Astrocyte (in vitro differentiated cells and primary cell): ENCODE measurements at regions not wholly inside any gene's neighbourhood (a gene's known extent, or its start where the extent isn't known, plus 50 kb on each side); places are given as distances from the start of the nearest gene placed in this dataset.

ENCODE experiments used
- DNase-seq: peaks from one replicate; pipeline ENCODE4 v3.0.0-alpha.2; 2010; ENCODE audit warnings: low read depth
- FAIRE-seq: peaks from 2 replicates; lab custom pipeline; 2011; peaks lifted over from hg19 to GRCh38; lab: Jason Lieb, UNC
- H2AFZ ChIP-seq: 2 replicates; pipeline ENCODE4 v1.6.0; 2012; ENCODE audit warnings: low read depth, low read length, inconsistent platforms
- H3K27ac ChIP-seq: 2 replicates; pipeline ENCODE4 v1.5.1; 2011; ENCODE audit warnings: low read depth, low read length, inconsistent platforms
- H3K27me3 ChIP-seq: 2 replicates; pipeline ENCODE4 v1.6.0; 2011; ENCODE audit warnings: low read length, inconsistent platforms; ENCODE audit not compliant: insufficient read depth
- H3K36me3 ChIP-seq: 2 replicates; pipeline ENCODE4 v1.5.1; 2011; ENCODE audit warnings: low read length, inconsistent platforms; ENCODE audit not compliant: insufficient read depth
- H3K4me1 ChIP-seq: 2 replicates; pipeline ENCODE4 v1.5.1; 2011; ENCODE audit warnings: low read length, inconsistent platforms; ENCODE audit not compliant: insufficient read depth
- H3K4me2 ChIP-seq: 2 replicates; pipeline ENCODE4 v1.6.0; 2012; ENCODE audit warnings: low read length, inconsistent platforms
- H3K4me3 ChIP-seq: 2 replicates; pipeline ENCODE4 v1.5.1; 2011; ENCODE audit warnings: low read depth, mild to moderate bottlenecking, low read length, inconsistent platforms; ENCODE audit not compliant: insufficient read depth
- H3K79me2 ChIP-seq: 2 replicates; pipeline ENCODE4 v1.6.0; 2012; ENCODE audit warnings: mild to moderate bottlenecking, low read length, inconsistent platforms; ENCODE audit not compliant: insufficient read depth
- H3K9ac ChIP-seq: 2 replicates; pipeline ENCODE4 v1.6.0; 2012; ENCODE audit warnings: mild to moderate bottlenecking, low read length, inconsistent platforms
- H3K9me3 ChIP-seq: 2 replicates; pipeline ENCODE4 v1.5.1; 2012; ENCODE audit warnings: low read depth, mild to moderate bottlenecking, low read length, inconsistent platforms; ENCODE audit not compliant: insufficient read depth
- H4K20me1 ChIP-seq: 2 replicates; pipeline ENCODE4 v1.6.0; 2012; ENCODE audit warnings: low read length, inconsistent platforms; ENCODE audit not compliant: insufficient read depth
- H3K27ac Mint-ChIP-seq: one replicate; pipeline ENCODE4 v1.8.0; 2021; ENCODE audit warnings: mild to moderate bottlenecking, mixed read lengths; ENCODE audit not compliant: unreplicated experiment
- H3K27me3 Mint-ChIP-seq: one replicate; pipeline ENCODE4 v1.8.0; 2021; ENCODE audit warnings: low read depth, mixed read lengths; ENCODE audit not compliant: unreplicated experiment
- H3K36me3 Mint-ChIP-seq: one replicate; pipeline ENCODE4 v1.8.0; 2021; ENCODE audit warnings: low read depth, mixed read lengths; ENCODE audit not compliant: unreplicated experiment
- H3K4me1 Mint-ChIP-seq: one replicate; pipeline ENCODE4 v1.8.0; 2021; ENCODE audit warnings: low read depth, mixed read lengths; ENCODE audit not compliant: unreplicated experiment
- H3K4me3 Mint-ChIP-seq: one replicate; pipeline ENCODE4 v1.8.0; 2021; ENCODE audit warnings: mild to moderate bottlenecking, moderate library complexity, mixed read lengths; ENCODE audit not compliant: unreplicated experiment
- H3K9me3 Mint-ChIP-seq: one replicate; pipeline ENCODE4 v1.8.0; 2021; ENCODE audit warnings: mild to moderate bottlenecking, mixed read lengths; ENCODE audit not compliant: unreplicated experiment
- EZH2 ChIP-seq: IDR thresholded peaks from 2 replicates; pipeline ENCODE4 v1.6.1; 2012; ENCODE audit warnings: mild to moderate bottlenecking, low read length, inconsistent platforms; ENCODE audit not compliant: insufficient read depth
- TF ChIP-seq, protein P1 (sequence below): IDR thresholded peaks from 2 replicates; pipeline ENCODE4 v1.5.1; 2011; ENCODE audit warnings: low read depth, mild to moderate bottlenecking, inconsistent platforms, low read length, moderate library complexity; ENCODE audit not compliant: insufficient read depth

DNA sequence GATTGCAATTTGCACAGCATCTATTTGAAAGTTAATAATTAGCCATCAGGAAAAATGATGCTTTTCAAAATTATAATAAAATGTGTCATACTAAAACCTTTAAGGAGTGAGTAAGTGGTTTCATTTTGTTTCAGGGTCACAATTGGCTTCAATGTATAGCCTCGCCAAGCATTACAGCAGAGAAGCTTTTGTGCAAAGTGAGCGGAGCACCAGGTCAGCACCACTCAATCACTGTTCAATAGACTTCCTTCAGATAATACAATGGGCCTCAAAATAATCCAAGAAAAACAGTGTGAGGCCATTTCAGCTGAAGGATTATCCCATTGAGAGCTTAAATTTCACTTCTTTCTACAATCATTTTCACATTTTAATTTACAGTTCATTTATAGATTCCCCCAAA lies 409.2 kb upstream of the SLIT2 start:
- Mint-ChIP-seq H3K4me3 (no peak overlapping the region), H3K9me3 (peaks cover 2% of the 10 kb centered on the region), H3K36me3 (no peaks in the 10 kb centered on the region), H3K4me1 (no peaks in the 10 kb centered on the region), H3K27ac (no peak overlapping the region), H3K27me3 (no peaks in the 10 kb centered on the region)
- Histone ChIP-seq H3K36me3 (no peaks in the 10 kb centered on the region), H3K79me2 (no peaks in the 10 kb centered on the region), H3K27ac (no peak overlapping the region), H4K20me1 (no peaks in the 10 kb centered on the region), H3K9me3 (no peaks in the 10 kb centered on the region), H3K4me3 (no peak overlapping the region), H3K27me3 (no peaks in the 10 kb centered on the region), H3K4me1 (no peaks in the 10 kb centered on the region), H3K4me2 (no peak overlapping the region), H3K9ac (no peak overlapping the region), H2AFZ (no peak overlapping the region)
- TF ChIP-seq EZH2 = no peak
- TF ChIP-seq, protein P1, sequence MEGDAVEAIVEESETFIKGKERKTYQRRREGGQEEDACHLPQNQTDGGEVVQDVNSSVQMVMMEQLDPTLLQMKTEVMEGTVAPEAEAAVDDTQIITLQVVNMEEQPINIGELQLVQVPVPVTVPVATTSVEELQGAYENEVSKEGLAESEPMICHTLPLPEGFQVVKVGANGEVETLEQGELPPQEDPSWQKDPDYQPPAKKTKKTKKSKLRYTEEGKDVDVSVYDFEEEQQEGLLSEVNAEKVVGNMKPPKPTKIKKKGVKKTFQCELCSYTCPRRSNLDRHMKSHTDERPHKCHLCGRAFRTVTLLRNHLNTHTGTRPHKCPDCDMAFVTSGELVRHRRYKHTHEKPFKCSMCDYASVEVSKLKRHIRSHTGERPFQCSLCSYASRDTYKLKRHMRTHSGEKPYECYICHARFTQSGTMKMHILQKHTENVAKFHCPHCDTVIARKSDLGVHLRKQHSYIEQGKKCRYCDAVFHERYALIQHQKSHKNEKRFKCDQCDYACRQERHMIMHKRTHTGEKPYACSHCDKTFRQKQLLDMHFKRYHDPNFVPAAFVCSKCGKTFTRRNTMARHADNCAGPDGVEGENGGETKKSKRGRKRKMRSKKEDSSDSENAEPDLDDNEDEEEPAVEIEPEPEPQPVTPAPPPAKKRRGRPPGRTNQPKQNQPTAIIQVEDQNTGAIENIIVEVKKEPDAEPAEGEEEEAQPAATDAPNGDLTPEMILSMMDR = no peak
- DNase-seq (no peak), FAIRE-seq (no peak)

DNA sequence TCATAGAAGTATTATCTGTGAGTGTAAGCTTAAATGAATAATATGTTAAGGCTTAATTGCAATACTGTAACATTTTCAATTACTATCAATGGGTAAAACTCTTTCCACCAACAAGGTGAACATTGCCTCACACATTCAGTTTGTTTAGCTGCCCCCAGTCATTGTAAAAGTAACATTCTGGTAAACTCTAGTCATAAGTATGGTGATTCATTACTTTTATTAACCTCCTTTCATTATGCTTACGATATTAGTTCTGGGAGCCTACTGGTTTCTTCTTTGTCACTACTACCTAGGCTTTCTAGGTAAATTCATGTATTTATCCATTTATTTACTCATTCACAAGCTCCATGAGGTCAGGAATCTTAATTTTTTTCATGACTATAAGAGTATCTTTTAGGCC lies 412.8 kb upstream of the SLIT2 start:
- Histone ChIP-seq H3K27me3 (no peaks in the 10 kb centered on the region), H2AFZ (no peak overlapping the region), H3K4me3 (no peak overlapping the region), H3K4me1 (no peaks in the 10 kb centered on the region), H4K20me1 (no peaks in the 10 kb centered on the region), H3K4me2 (no peak overlapping the region), H3K9me3 (no peaks in the 10 kb centered on the region), H3K36me3 (no peaks in the 10 kb centered on the region), H3K27ac (no peak overlapping the region), H3K9ac (no peak overlapping the region), H3K79me2 (no peaks in the 10 kb centered on the region)
- H3K36me3 Mint-ChIP-seq = no peaks in the 10 kb centered on the region
- FAIRE-seq = no peak
- DNase-seq = no peak
- no peaks in the 10 kb centered on the region for H3K4me1 Mint-ChIP-seq
- H3K9me3 Mint-ChIP-seq = peaks cover 2% of the 10 kb centered on the region
- no peak overlapping the region for H3K4me3 Mint-ChIP-seq
- H3K27ac Mint-ChIP-seq = no peak overlapping the region
- TF ChIP-seq, protein P1 = no peak
- TF ChIP-seq EZH2 = no peak
- no peaks in the 10 kb centered on the region for H3K27me3 Mint-ChIP-seq

DNA sequence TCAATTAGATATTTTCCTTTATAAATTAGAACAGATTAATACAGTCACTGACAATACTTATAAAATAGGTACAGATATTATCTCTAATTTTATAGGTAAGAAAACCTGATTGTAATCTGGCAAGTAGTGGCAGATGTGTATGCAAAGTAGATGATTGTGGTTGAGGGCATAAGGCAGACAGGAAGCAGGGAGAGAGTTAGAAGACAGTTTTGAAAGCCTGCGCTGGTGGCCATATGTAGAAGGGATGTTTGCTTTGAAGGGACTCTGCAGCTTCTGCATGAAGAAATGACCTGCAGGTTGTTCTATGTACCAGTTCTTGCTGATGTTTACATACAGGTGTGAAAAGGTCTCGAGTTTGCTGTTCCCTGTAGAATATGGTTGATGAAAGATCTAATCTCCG lies 416.3 kb upstream of the SLIT2 start:
- no peak overlapping the region for H3K9ac ChIP-seq
- TF ChIP-seq EZH2 = no peak
- TF ChIP-seq, protein P1 = no peak
- H3K4me3 Mint-ChIP-seq = no peak overlapping the region
- no peaks in the 10 kb centered on the region for H3K27me3 ChIP-seq
- H3K4me3 ChIP-seq = no peak overlapping the region
- H3K27ac ChIP-seq = no peak overlapping the region
- H3K4me1 Mint-ChIP-seq = no peaks in the 10 kb centered on the region
- no peak overlapping the region for H3K4me2 ChIP-seq
- H3K4me1 ChIP-seq = peaks cover 4% of the 10 kb centered on the region
- H4K20me1 ChIP-seq = no peaks in the 10 kb centered on the region
- no peak for FAIRE-seq
- no peak for DNase-seq
- no peaks in the 10 kb centered on the region for H3K36me3 Mint-ChIP-seq
- H3K9me3 Mint-ChIP-seq = no peaks in the 10 kb centered on the region
- H3K36me3 ChIP-seq = no peaks in the 10 kb centered on the region
- H2AFZ ChIP-seq = no peak overlapping the region
- no peaks in the 10 kb centered on the region for H3K27me3 Mint-ChIP-seq
- H3K9me3 ChIP-seq = no peaks in the 10 kb centered on the region
- H3K79me2 ChIP-seq = no peaks in the 10 kb centered on the region
- no peak overlapping the region for H3K27ac Mint-ChIP-seq
